DMS114 treated with DMSO at 0.1 percent for 48 hours (cell line): ENCODE measurements at regions not wholly inside any gene's neighbourhood (a gene's known extent, or its start where the extent isn't known, plus 50 kb on each side); places are given as distances from the start of the nearest gene placed in this dataset.
A peak's percentile ranks its signal among the peaks of the same experiment; 100 is the strongest.

Experiments
- DNase-seq: peaks from one replicate; lab custom pipeline; 2025; ENCODE audit not compliant: unreplicated experiment; lab: John Stamatoyannopoulos, UW

GRCh38 chr5:34480810-34481528, 175.2 kb upstream of the RAI14 start:
- DNase-seq = no peak

DNA sequence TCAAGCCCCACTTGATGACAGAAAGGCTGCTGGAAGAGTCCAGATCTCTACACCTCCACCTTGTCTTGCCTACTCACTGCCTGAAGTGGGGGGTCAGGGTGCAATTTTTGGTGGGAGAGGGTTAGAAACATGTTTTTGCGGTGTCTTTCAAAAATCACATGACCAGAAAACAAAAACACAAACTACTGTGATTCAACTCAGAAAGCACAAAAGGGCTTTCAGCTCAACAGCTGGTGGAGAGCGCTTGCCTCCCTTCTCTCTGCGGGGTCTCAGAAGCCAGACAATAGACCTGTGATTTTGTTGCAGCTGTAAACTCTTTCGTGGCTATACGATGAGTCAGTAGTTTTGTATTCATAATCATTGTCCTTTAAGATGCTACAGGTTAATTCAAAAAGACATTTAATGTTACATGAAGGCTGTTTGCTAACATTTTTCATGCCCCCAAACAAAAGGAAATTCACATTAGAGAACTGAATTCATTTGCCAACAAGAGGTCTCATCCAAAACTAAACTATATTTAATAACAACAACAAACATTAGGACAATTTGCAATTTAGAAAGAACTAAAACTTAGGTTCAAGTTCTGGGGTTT, 172.6 kb upstream of the RAI14 start:
- no peak for DNase-seq

- DNase-seq = no peak
Observed at GRCh38 chr5:34484216-34484920, 171.8 kb upstream of the RAI14 start.

- no peak for DNase-seq
Observed at GRCh38 chr5:34485768-34486030, 170.4 kb upstream of the RAI14 start.

DNA sequence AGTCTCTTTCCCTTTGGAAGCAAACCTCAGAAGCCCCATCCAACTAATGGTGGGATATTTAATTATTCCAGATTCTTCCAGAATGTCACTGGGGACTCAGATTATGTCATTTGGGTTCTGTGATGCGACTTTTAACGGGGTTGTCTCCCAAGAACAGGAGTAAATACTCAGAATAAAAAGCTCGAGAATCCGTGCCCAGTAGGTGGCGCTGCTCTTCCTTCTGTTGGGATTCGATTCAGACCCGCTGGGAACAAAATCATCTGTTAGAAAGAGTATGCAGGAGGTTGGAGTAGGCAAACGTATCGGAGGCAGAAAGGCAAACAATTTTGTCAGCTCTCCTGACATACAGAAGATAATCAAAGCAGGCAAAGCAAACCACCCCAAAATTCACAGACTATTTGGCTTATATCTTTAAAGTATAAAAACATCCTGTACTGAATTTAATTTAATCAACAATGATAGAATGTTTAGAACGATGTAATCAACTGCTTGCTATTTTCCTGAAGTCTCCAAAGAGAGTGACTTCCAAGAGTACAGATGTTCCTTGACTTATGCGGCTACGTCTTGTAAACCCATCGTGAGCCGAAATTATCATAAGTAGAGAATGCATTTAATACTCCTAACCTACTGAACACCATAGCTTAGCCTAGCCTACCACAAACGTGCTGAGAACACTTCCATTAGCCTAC, 169.8 kb upstream of the RAI14 start:
- peak; percentile 68 for DNase-seq

- DNase-seq = no peak
Observed at GRCh38 chr5:34486849-34487158, 169.3 kb upstream of the RAI14 start.

- no peak for DNase-seq
Observed at GRCh38 chr5:34487159-34487879, 168.8 kb upstream of the RAI14 start.

DNA sequence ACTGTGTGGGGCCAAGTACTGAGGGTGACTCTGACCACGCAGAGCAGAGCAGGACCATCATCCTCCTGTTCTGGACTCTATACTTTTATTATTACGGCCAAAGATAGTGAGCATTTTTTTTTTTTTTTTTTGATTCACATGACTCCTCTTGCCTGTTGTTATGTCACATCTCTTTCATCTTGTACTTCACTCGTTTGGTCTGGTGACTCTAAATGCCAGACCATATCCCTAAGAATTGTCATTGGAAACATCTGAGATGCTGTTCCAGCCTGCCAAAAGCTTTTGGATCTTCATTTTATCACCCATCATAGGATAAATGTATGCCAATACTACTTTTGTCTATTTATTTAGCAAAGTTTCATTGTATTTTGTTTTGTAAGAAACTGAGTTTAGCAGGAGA, 168.2 kb upstream of the RAI14 start:
- no peak for DNase-seq

DNA sequence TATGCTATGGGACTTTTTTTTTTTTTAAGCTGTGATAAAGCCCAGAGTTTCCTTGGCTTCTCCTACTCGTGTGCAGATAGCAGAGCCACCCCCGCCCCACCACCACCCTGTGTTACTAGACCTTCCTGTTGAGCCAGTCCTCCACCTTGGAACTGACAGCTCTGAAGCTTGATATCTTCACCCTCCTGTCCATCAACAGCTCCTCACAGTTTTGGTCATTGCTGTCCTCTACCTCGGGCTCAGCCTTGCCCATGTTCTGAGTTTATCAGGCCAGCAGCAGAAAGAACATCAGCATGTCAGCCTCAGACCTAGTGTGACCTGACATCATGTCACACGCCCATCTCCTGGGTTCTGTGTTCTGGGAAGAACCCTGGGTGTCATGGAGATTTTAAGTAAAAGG, 167.1 kb upstream of the RAI14 start:
- no peak for DNase-seq

- DNase-seq = no peak
Observed at GRCh38 chr5:34490506-34491250, 165.4 kb upstream of the RAI14 start.

GRCh38 chr5:34491251-34491620, 164.9 kb upstream of the RAI14 start:
- DNase-seq = no peak

DNA sequence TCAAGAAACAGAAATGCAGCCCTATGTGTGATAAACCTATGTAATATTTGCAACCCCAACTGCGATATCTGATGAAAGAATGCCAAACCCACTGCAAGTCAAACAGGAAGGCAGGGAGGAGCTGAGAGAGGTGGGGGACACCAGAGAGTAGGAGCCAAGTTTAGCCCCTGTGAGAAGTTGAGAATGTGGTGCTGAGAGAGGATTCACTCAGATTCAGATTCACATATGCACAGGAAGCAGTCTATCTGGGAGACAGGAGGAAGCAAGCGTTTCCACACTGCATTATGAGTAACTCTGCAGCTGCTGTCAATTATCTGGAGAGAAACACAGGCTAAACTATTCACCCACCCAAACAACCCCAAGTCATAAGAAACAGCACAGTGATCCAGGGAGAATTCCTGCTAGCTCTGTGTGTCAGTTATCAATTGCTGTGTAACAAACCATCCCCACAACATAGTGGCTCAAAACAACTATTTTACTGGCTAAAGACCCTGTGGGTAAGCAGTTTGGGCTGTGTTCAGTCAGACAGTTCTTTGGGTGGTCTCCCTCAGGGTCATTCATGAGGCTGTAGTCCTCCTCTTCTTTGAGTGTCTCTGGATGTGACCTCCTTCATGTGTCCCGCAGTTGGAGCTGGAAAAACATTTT, 161.9 kb upstream of the RAI14 start:
- no peak for DNase-seq

- no peak for DNase-seq
Observed at GRCh38 chr5:34495178-34495577, 160.9 kb upstream of the RAI14 start.

GRCh38 chr5:34496260-34496691, 159.9 kb upstream of the RAI14 start:
- no peak for DNase-seq

DNA sequence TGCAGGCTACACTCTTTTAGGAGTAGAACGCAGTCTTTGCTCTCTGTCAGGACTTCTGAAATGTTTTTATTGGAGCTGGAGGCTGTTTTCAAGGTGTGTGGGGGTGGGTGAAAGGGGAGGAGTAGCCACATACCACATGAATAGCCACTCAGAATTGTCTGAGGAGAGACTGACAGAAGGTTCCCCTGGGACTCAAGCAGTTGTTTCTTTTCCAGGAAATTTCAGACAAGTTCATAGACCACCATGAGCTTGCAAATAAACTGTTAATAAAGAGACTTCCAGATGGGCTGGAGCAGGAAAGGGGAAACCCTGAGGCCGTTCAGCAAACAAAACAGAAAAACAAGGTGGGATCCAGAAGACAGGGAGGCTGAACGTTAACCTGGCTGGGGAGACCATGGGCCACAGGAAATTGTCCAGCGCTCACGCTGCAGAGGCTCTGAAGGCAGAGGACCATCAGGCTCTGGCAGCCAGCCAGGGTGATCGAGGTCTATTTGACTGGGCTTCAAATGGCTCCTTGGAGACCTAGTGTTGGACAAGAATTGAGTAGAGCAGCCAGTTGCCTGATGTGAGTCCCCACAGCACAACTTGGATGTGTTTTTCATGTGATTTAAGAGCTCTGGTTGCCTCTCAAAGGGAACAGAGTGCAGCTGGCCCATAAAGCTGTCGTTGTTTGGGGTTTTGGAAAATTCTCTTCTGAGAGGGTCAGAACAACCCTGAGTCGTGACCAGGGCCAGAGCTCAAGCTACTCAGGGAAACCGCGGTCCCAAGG, 159.2 kb upstream of the RAI14 start:
- no peak for DNase-seq

DNA sequence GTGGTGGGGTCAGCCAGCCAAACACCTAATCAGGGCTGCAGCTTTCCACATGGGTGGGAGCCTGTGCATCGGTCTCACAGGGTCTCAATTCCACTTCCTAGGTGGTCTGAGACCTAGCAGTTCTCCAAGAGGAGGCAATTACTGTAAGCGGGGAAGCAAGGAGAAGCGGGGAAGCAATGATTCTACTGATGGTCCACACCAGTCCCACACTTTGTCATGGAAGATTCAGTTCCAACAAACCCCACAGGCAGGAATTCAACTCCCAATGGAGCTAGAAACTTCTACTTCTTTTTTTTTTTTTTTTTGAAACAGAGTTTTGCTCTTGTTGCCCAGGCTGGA, 158.7 kb upstream of the RAI14 start:
- no peak for DNase-seq

- no peak for DNase-seq
Observed at GRCh38 chr5:34498572-34498971, 157.6 kb upstream of the RAI14 start.

DNA sequence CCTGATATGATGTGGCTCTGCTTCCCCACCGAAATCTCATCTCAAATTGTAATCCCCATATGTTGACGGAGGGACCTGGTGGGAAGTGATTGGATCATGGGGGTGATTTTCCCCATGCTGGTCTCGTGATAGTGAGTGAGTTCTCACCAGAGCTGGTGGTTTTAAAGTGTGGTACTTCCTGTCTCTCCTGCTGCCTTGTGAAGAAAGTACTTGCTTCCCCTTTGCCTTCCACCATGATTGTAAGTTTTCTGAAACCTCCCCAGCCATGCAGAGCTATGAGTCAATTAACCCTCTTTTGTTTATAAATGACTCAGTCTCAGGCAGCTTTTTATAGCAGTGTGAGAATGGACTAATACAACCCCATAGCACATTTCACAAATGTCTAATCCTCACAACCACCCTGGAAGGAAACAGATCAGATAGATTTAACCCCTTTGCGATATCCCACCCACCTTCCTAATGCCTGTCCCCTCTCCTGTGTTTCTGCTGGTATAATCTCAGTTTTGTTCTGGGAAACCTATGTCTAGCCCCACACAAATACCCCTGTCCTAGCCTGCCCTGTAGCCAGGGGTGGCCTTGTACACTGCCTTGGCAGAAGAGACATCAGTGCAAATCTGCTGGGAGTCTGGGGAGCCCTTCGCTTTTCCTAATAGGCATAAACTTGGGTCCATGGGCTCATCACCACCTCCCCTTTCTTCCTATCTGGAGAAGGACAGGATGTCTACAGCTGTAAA, 157.0 kb upstream of the RAI14 start:
- no peak for DNase-seq

- no peak for DNase-seq
Observed at GRCh38 chr5:34500236-34500847, 155.8 kb upstream of the RAI14 start.
